IPS-18c (cell line): ENCODE measurements at regions not wholly inside any gene's neighbourhood (a gene's known extent, or its start where the extent isn't known, plus 50 kb on each side); places are given as distances from the start of the nearest gene placed in this dataset.
"Not testable (repeated sequence)": the region's sequence is repeated elsewhere in the genome, so short reads cannot be mapped to it uniquely, and the experiment has no call there.

ENCODE experiments used
- H3K4me3 ChIP-seq: 2 replicates; pipeline ENCODE4 v1.7.0; 2013; ENCODE audit warnings: low read depth, mild to moderate bottlenecking, low read length, moderate library complexity; ENCODE audit not compliant: insufficient read depth
- H3K9me3 ChIP-seq: one replicate; pipeline ENCODE4 v1.6.1; 2013; ENCODE audit warnings: mild to moderate bottlenecking, low read length, moderate library complexity; ENCODE audit not compliant: control insufficient read depth, insufficient read depth

- peaks cover 8% of the 10 kb centered on the region for H3K9me3 ChIP-seq
- no peak overlapping the region for H3K4me3 ChIP-seq
Observed at GRCh38 chr2:21996339-21996738, 872.6 kb downstream of the TDRD15 start.

GRCh38 chr2:21999522-21999921, 875.8 kb downstream of the TDRD15 start:
- Histone ChIP-seq H3K4me3 (no peak overlapping the region), H3K9me3 (no peaks in the 10 kb centered on the region)

GRCh38 chr2:22002066-22002465, 878.3 kb downstream of the TDRD15 start:
- Histone ChIP-seq H3K9me3 (no peaks in the 10 kb centered on the region), H3K4me3 (no peak overlapping the region)

GRCh38 chr2:22003270-22003669, 879.5 kb downstream of the TDRD15 start:
- H3K9me3 ChIP-seq: no peaks in the 10 kb centered on the region
- no peak overlapping the region for H3K4me3 ChIP-seq

- no peak overlapping the region for H3K4me3 ChIP-seq
- no peaks in the 10 kb centered on the region for H3K9me3 ChIP-seq
Observed at GRCh38 chr2:22011048-22011447, 887.3 kb downstream of the TDRD15 start.

- Histone ChIP-seq H3K9me3 (no peaks in the 10 kb centered on the region), H3K4me3 (no peak overlapping the region)
Observed at GRCh38 chr2:22020091-22020742, 896.4 kb downstream of the TDRD15 start.

GRCh38 chr2:22027345-22028005, 903.7 kb downstream of the TDRD15 start:
- Histone ChIP-seq H3K9me3 (no peaks in the 10 kb centered on the region), H3K4me3 (no peak overlapping the region)

GRCh38 chr2:22035361-22035830, 911.6 kb downstream of the TDRD15 start:
- Histone ChIP-seq H3K9me3 (no peaks in the 10 kb centered on the region), H3K4me3 (no peak overlapping the region)

GRCh38 chr2:22037274-22037673, 913.5 kb downstream of the TDRD15 start:
- no peaks in the 10 kb centered on the region for H3K9me3 ChIP-seq
- no peak overlapping the region for H3K4me3 ChIP-seq

GRCh38 chr2:22043784-22044183, 920.0 kb downstream of the TDRD15 start:
- no peak overlapping the region for H3K4me3 ChIP-seq
- no peaks in the 10 kb centered on the region for H3K9me3 ChIP-seq

- no peak overlapping the region for H3K4me3 ChIP-seq
Observed at GRCh38 chr2:22055784-22056620, 932.2 kb downstream of the TDRD15 start.

GRCh38 chr2:22056621-22057132, 932.9 kb downstream of the TDRD15 start:
- H3K4me3 ChIP-seq: no peak overlapping the region
- H3K9me3 ChIP-seq: no peaks in the 10 kb centered on the region

More at GRCh38 chr2:22055784-22056620, 932.2 kb downstream of the TDRD15 start:
- H3K9me3 ChIP-seq: no peaks in the 10 kb centered on the region

- H3K4me3 ChIP-seq: no peak overlapping the region
- peaks cover 4% of the 10 kb centered on the region for H3K9me3 ChIP-seq
Observed at GRCh38 chr2:22062679-22063078, 938.9 kb downstream of the TDRD15 start.

- Histone ChIP-seq H3K4me3 (no peak overlapping the region), H3K9me3 (no peaks in the 10 kb centered on the region)
Observed at GRCh38 chr2:22076454-22076853, 952.7 kb downstream of the TDRD15 start.

GRCh38 chr2:22078701-22079100, 954.9 kb downstream of the TDRD15 start:
- H3K4me3 ChIP-seq: no peak overlapping the region

GRCh38 chr2:22079583-22079982, 955.8 kb downstream of the TDRD15 start:
- no peak overlapping the region for H3K4me3 ChIP-seq
- no peaks in the 10 kb centered on the region for H3K9me3 ChIP-seq

More at GRCh38 chr2:22078701-22079100, 954.9 kb downstream of the TDRD15 start:
- no peaks in the 10 kb centered on the region for H3K9me3 ChIP-seq

- H3K9me3 ChIP-seq: no peaks in the 10 kb centered on the region
- no peak overlapping the region for H3K4me3 ChIP-seq
Observed at GRCh38 chr2:22086726-22087125, 963.0 kb downstream of the TDRD15 start.

- not testable (repeated sequence) for H3K9me3 ChIP-seq
Observed at GRCh38 chr2:22103617-22104016, 979.8 kb downstream of the TDRD15 start.

More at GRCh38 chr2:22103617-22104016, 979.8 kb downstream of the TDRD15 start:
- not testable (repeated sequence) for H3K4me3 ChIP-seq
